IPS-20b (cell line): ENCODE measurements at regions not wholly inside any gene's neighbourhood (a gene's known extent, or its start where the extent isn't known, plus 50 kb on each side); places are given as distances from the start of the nearest gene placed in this dataset.
"Not testable (repeated sequence)": the region's sequence is repeated elsewhere in the genome, so short reads cannot be mapped to it uniquely, and the experiment has no call there.

Experiments
- H3K27ac ChIP-seq: one replicate; pipeline ENCODE4 v1.5.1; 2013; ENCODE audit warnings: low read length
- H3K27me3 ChIP-seq: 2 replicates; pipeline ENCODE4 v1.6.1; 2013; ENCODE audit warnings: mild to moderate bottlenecking, low read length, inconsistent platforms; ENCODE audit not compliant: insufficient read depth
- H3K36me3 ChIP-seq: 2 replicates; pipeline ENCODE4 v1.6.1; 2013; ENCODE audit warnings: low read depth, mild to moderate bottlenecking, inconsistent platforms, low read length, moderate library complexity; ENCODE audit not compliant: insufficient read depth
- H3K4me1 ChIP-seq: 2 replicates; pipeline ENCODE4 v1.6.1; 2013; ENCODE audit warnings: mild to moderate bottlenecking, control low read depth, inconsistent platforms, low read length, moderate library complexity; ENCODE audit not compliant: insufficient read depth
- H3K4me3 ChIP-seq: 2 replicates; pipeline ENCODE4 v1.5.1; 2013; ENCODE audit warnings: mild to moderate bottlenecking, low read length, inconsistent platforms
- H3K9ac ChIP-seq: 2 replicates; pipeline ENCODE4 v1.6.1; 2013; ENCODE audit warnings: low read depth, mild to moderate bottlenecking, inconsistent platforms, low read length, moderate library complexity
- H3K9me3 ChIP-seq: 2 replicates; pipeline ENCODE4 v1.6.1; 2013; ENCODE audit warnings: mild to moderate bottlenecking, low read depth, low read length, inconsistent platforms; ENCODE audit not compliant: insufficient read depth

GRCh38 chr11:92595052-92595451 lies 370.4 kb downstream of the FAT3 start:
- H3K9ac ChIP-seq: no peak overlapping the region
- H3K27ac ChIP-seq: no peak overlapping the region
- H3K4me3 ChIP-seq: no peak overlapping the region
- H3K27me3 ChIP-seq: no peaks in the 10 kb centered on the region
- no peaks in the 10 kb centered on the region for H3K9me3 ChIP-seq
- no peaks in the 10 kb centered on the region for H3K4me1 ChIP-seq
- no peaks in the 10 kb centered on the region for H3K36me3 ChIP-seq

- Histone ChIP-seq H3K9ac (no peak overlapping the region), H3K27me3 (no peaks in the 10 kb centered on the region)
These were observed 372.1 kb downstream of the FAT3 start for GRCh38 chr11:92596596-92597317.

GRCh38 chr11:92601048-92601447 lies 368.4 kb upstream of the MTNR1B start:
- Histone ChIP-seq H3K9ac (no peak overlapping the region), H3K4me1 (no peaks in the 10 kb centered on the region), H3K9me3 (no peaks in the 10 kb centered on the region), H3K27me3 (no peaks in the 10 kb centered on the region), H3K4me3 (no peak overlapping the region), H3K27ac (no peak overlapping the region), H3K36me3 (no peaks in the 10 kb centered on the region)

More at GRCh38 chr11:92596596-92597317, 372.1 kb downstream of the FAT3 start:
- Histone ChIP-seq H3K36me3 (no peaks in the 10 kb centered on the region), H3K9me3 (no peaks in the 10 kb centered on the region), H3K27ac (no peak overlapping the region), H3K4me1 (no peaks in the 10 kb centered on the region), H3K4me3 (no peak overlapping the region)

- no peak overlapping the region for H3K4me3 ChIP-seq
- H3K9me3 ChIP-seq: no peaks in the 10 kb centered on the region
- H3K4me1 ChIP-seq: no peaks in the 10 kb centered on the region
- no peaks in the 10 kb centered on the region for H3K27me3 ChIP-seq
- no peak overlapping the region for H3K27ac ChIP-seq
- no peak overlapping the region for H3K9ac ChIP-seq
- H3K36me3 ChIP-seq: no peaks in the 10 kb centered on the region
These were observed 363.8 kb upstream of the MTNR1B start for GRCh38 chr11:92605667-92606066.

- Histone ChIP-seq H3K9ac (no peak overlapping the region), H3K4me1 (no peaks in the 10 kb centered on the region), H3K36me3 (no peaks in the 10 kb centered on the region), H3K27ac (no peak overlapping the region), H3K9me3 (no peaks in the 10 kb centered on the region), H3K4me3 (no peak overlapping the region), H3K27me3 (no peaks in the 10 kb centered on the region)
These were observed 361.3 kb upstream of the MTNR1B start for GRCh38 chr11:92607969-92608722.

- Histone ChIP-seq H3K9ac (no peak overlapping the region), H3K9me3 (no peaks in the 10 kb centered on the region), H3K4me1 (no peaks in the 10 kb centered on the region), H3K27ac (no peak overlapping the region), H3K27me3 (no peaks in the 10 kb centered on the region), H3K36me3 (no peaks in the 10 kb centered on the region), H3K4me3 (no peak overlapping the region)
These were observed 358.3 kb upstream of the MTNR1B start for GRCh38 chr11:92611157-92611556.

- not testable (repeated sequence) for H3K27me3 ChIP-seq
These were observed 351.4 kb upstream of the MTNR1B start for GRCh38 chr11:92618020-92618419.

GRCh38 chr11:92623055-92623454 lies 346.4 kb upstream of the MTNR1B start:
- Histone ChIP-seq H3K27ac (no peak overlapping the region), H3K9ac (no peak overlapping the region), H3K4me1 (no peaks in the 10 kb centered on the region), H3K36me3 (no peaks in the 10 kb centered on the region), H3K9me3 (no peaks in the 10 kb centered on the region), H3K4me3 (no peak overlapping the region), H3K27me3 (no peaks in the 10 kb centered on the region)

More at GRCh38 chr11:92618020-92618419, 351.4 kb upstream of the MTNR1B start:
- not testable (repeated sequence) for H3K36me3 ChIP-seq, H3K27ac ChIP-seq, H3K4me1 ChIP-seq, H3K4me3 ChIP-seq, H3K9me3 ChIP-seq, H3K9ac ChIP-seq

- Histone ChIP-seq H3K4me1 (no peaks in the 10 kb centered on the region), H3K9me3 (no peaks in the 10 kb centered on the region), H3K4me3 (no peak overlapping the region), H3K36me3 (no peaks in the 10 kb centered on the region), H3K27ac (no peak overlapping the region), H3K9ac (no peak overlapping the region), H3K27me3 (no peaks in the 10 kb centered on the region)
These were observed 343.6 kb upstream of the MTNR1B start for GRCh38 chr11:92625894-92626293.

- H3K9me3 ChIP-seq: no peaks in the 10 kb centered on the region
- H3K4me1 ChIP-seq: no peaks in the 10 kb centered on the region
- H3K4me3 ChIP-seq: no peak overlapping the region
- H3K27me3 ChIP-seq: no peaks in the 10 kb centered on the region
- H3K9ac ChIP-seq: no peak overlapping the region
- H3K27ac ChIP-seq: no peak overlapping the region
- no peaks in the 10 kb centered on the region for H3K36me3 ChIP-seq
These were observed 342.8 kb upstream of the MTNR1B start for GRCh38 chr11:92626624-92627023.

GRCh38 chr11:92627615-92628256 lies 341.7 kb upstream of the MTNR1B start:
- Histone ChIP-seq H3K9me3 (no peaks in the 10 kb centered on the region), H3K4me1 (0 out of 2 replicates have a peak, but pooled peaks cover 5% of the 10 kb centered on the region), H3K27me3 (no peaks in the 10 kb centered on the region), H3K4me3 (no peak overlapping the region), H3K36me3 (no peaks in the 10 kb centered on the region), H3K9ac (no peak overlapping the region), H3K27ac (no peak overlapping the region)
